PC-9 (cell line): ENCODE measurements at regions not wholly inside any gene's neighbourhood (a gene's known extent, or its start where the extent isn't known, plus 50 kb on each side); places are given as distances from the start of the nearest gene placed in this dataset.
A peak's percentile ranks its signal among the peaks of the same experiment; 100 is the strongest.

Source experiments
- CTCF ChIP-seq: fragments of 200-600 bp; sonication (generic); conservative IDR thresholded peaks from 2 replicates; pipeline ENCODE4 v1.6.1; 2017; ENCODE audit warnings: mixed run types, antibody characterized with exemption, mild to moderate bottlenecking, moderate library complexity
- EZH2 ChIP-seq: fragments of 200-600 bp; sonication (generic); IDR thresholded peaks from 2 replicates; pipeline ENCODE4 v1.8.0; 2017; ENCODE audit warnings: antibody characterized with exemption, low read depth

- TF ChIP-seq CTCF (peak; percentile 54; the same call in 1 of the 2 replicates), EZH2 (no peak)
Measured at GRCh38 chr9:23322392-23322791, 503.6 kb downstream of the ELAVL2 start.
